Mesenchymal stem cell (in vitro differentiated cells and primary cell): ENCODE measurements at regions not wholly inside any gene's neighbourhood (a gene's known extent, or its start where the extent isn't known, plus 50 kb on each side); places are given as distances from the start of the nearest gene placed in this dataset.

Experiments used
- DNase-seq: peaks from one replicate; pipeline ENCODE4 v3.0.0-alpha.2; 2013
- H2AFZ ChIP-seq: one replicate; pipeline ENCODE4 v1.6.1; 2013; ENCODE audit warnings: low read depth, mild to moderate bottlenecking, control low read depth, inconsistent platforms, low read length, moderate library complexity
- H2AK5ac ChIP-seq: 2 replicates; pipeline ENCODE4 v1.6.1; 2013; ENCODE audit warnings: low read length, moderate library complexity, mild to moderate bottlenecking, inconsistent platforms; ENCODE audit not compliant: severe bottlenecking
- H2BK120ac ChIP-seq: one replicate; pipeline ENCODE4 v1.6.1; 2013; ENCODE audit warnings: low read depth, mild to moderate bottlenecking, inconsistent platforms, low read length, moderate library complexity
- H2BK12ac ChIP-seq, 2 experiments: one replicate each; pipeline ENCODE4 v1.6.1; 2013; ENCODE audit warnings: inconsistent platforms in 2 of 2, low read length in 2 of 2, mild to moderate bottlenecking in 2 of 2, moderate library complexity in 2 of 2, control low read depth in 1 of 2
- H2BK15ac ChIP-seq: one replicate; pipeline ENCODE4 v1.6.1; 2013; ENCODE audit warnings: mild to moderate bottlenecking, low read depth, inconsistent platforms; ENCODE audit not compliant: poor library complexity, severe bottlenecking
- H2BK5ac ChIP-seq: 2 replicates; pipeline ENCODE4 v1.6.1; 2013; ENCODE audit warnings: low read depth, mild to moderate bottlenecking, low read length, control low read depth, inconsistent platforms; ENCODE audit not compliant: poor library complexity, severe bottlenecking
- H3K14ac ChIP-seq, 2 experiments: one replicate each; pipeline ENCODE4 v1.6.1; 2013; ENCODE audit warnings: inconsistent platforms in 2 of 2, low read length in 2 of 2, control low read depth in 1 of 2, mild to moderate bottlenecking in 1 of 2, moderate library complexity in 1 of 2
- H3K18ac ChIP-seq, 2 experiments: one replicate each; pipeline ENCODE4 v1.6.1; 2013; ENCODE audit warnings: inconsistent platforms in 2 of 2, low read length in 2 of 2, control low read depth in 1 of 2, low read depth in 1 of 2, mild to moderate bottlenecking in 1 of 2
- H3K23ac ChIP-seq, 2 experiments: one replicate each; pipeline ENCODE4 v1.6.1; 2013; ENCODE audit warnings: inconsistent platforms in 2 of 2, low read length in 2 of 2, mild to moderate bottlenecking in 2 of 2, moderate library complexity in 2 of 2, control low read depth in 1 of 2
- H3K27ac ChIP-seq: 2 replicates; pipeline ENCODE4 v1.5.1; 2013; ENCODE audit warnings: mild to moderate bottlenecking, moderate library complexity, low read length, control low read depth, inconsistent platforms; ENCODE audit not compliant: poor library complexity, severe bottlenecking
- H3K27me3 ChIP-seq, 2 experiments: 2 replicates each; pipeline versions ENCODE4 v1.6.1 to v1.7.0; 2013; ENCODE audit warnings: low read length in 2 of 2, mild to moderate bottlenecking in 2 of 2, moderate library complexity in 2 of 2, control low read depth in 1 of 2, inconsistent platforms in 1 of 2; ENCODE audit not compliant: control insufficient read depth in 1 of 2, insufficient read depth in 1 of 2
- H3K36me3 ChIP-seq, 2 experiments: 2 replicates each; pipeline versions ENCODE4 v1.6.1 to v1.7.0; 2013; ENCODE audit warnings: low read length in 2 of 2, control low read depth in 1 of 2, inconsistent platforms in 1 of 2, low read depth in 1 of 2, mild to moderate bottlenecking in 1 of 2; ENCODE audit not compliant: insufficient read depth in 2 of 2, control insufficient read depth in 1 of 2
- H3K4ac ChIP-seq, 2 experiments: one replicate each; pipeline ENCODE4 v1.6.1; 2013; ENCODE audit warnings: inconsistent platforms in 2 of 2, low read length in 2 of 2, mild to moderate bottlenecking in 2 of 2, moderate library complexity in 2 of 2, control low read depth in 1 of 2, low read depth in 1 of 2
- H3K4me1 ChIP-seq: 2 replicates; pipeline ENCODE4 v1.6.1; 2013; ENCODE audit warnings: low read depth, low read length, control low read depth; ENCODE audit not compliant: control insufficient read depth, insufficient read depth
- H3K4me2 ChIP-seq: 2 replicates; pipeline ENCODE4 v1.6.1; 2013; ENCODE audit warnings: low read length, mild to moderate bottlenecking, inconsistent platforms; ENCODE audit not compliant: poor library complexity, severe bottlenecking
- H3K4me3 ChIP-seq, 2 experiments: 2 replicates each; pipeline versions ENCODE4 v1.5.1 to v1.7.0; 2013; ENCODE audit warnings: low read length in 2 of 2, mild to moderate bottlenecking in 2 of 2, control low read depth in 1 of 2, low read depth in 1 of 2; ENCODE audit not compliant: insufficient read depth in 1 of 2
- H3K79me1 ChIP-seq: replicated peaks from 2 replicates; pipeline ENCODE4 v1.6.1; 2013; ENCODE audit warnings: mild to moderate bottlenecking, control low read depth, low read length, inconsistent platforms; ENCODE audit not compliant: poor library complexity, severe bottlenecking
- H3K9ac ChIP-seq: 2 replicates; pipeline ENCODE4 v1.7.0; 2013; ENCODE audit warnings: mild to moderate bottlenecking, low read length, moderate library complexity
- H3K9me3 ChIP-seq: 2 replicates; pipeline ENCODE4 v1.7.0; 2013; ENCODE audit warnings: mild to moderate bottlenecking, low read length; ENCODE audit not compliant: control insufficient read depth
- H4K8ac ChIP-seq: one replicate; pipeline ENCODE4 v1.6.1; 2013; ENCODE audit warnings: inconsistent platforms, mild to moderate bottlenecking, low read length, moderate library complexity
- H4K91ac ChIP-seq: one replicate; pipeline ENCODE4 v1.6.1; 2013; ENCODE audit warnings: mild to moderate bottlenecking, low read length, inconsistent platforms
- WGBS: methylation state at CpG from one replicate; pipeline ENCODE4 v1.1.7; 2013; ENCODE audit warnings: mixed read lengths; 5-methylcytosine and 5-hydroxymethylcytosine counted together

DNA sequence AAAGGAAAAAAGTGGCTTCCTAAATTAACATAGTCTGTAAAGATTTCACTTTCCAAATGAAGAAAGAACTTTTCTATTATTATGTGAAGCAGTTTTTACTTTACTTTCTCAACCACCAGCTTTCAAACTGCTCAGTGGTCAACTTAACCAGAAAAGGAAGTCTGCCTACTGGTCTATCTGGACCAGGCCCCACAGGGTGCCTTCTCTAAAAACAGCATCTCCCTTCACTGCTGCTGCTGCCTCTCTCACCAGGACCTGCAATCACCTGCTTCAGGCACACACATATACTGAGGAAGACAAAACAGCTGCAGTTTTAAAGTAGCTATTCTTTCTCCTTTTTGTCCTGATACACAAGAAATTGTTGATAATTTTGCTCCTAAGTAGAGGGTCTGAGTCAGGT is 221.3 kb upstream of the DCC start:
- Histone ChIP-seq H3K36me3 (no peaks in the 10 kb centered on the region), H3K27ac (no peak overlapping the region), H3K9ac (no peak overlapping the region), H2BK12ac (no peak overlapping the region), H3K18ac (no peak overlapping the region), H2AFZ (no peak overlapping the region), H2BK5ac (no peak overlapping the region), H3K4me3 (no peak overlapping the region), H3K4ac (no peak overlapping the region), H3K23ac (no peak overlapping the region), H3K14ac (no peak overlapping the region), H4K91ac (no peak overlapping the region), H2BK120ac (no peak overlapping the region), H3K79me1 (no peaks in the 10 kb centered on the region), H3K4me1 (no peaks in the 10 kb centered on the region), H3K4me2 (no peak overlapping the region), H4K8ac (no peak overlapping the region), H2BK15ac (no peak overlapping the region), H2AK5ac (no peak overlapping the region), H3K27me3 (no peaks in the 10 kb centered on the region), H3K9me3 (peaks cover 6% of the 10 kb centered on the region)
- no peak for DNase-seq

- Histone ChIP-seq H2AFZ (no peak overlapping the region), H3K36me3 (no peaks in the 10 kb centered on the region), H3K23ac (no peak overlapping the region), H3K79me1 (no peaks in the 10 kb centered on the region), H3K9ac (no peak overlapping the region), H3K14ac (no peak overlapping the region), H2AK5ac (no peak overlapping the region), H3K4me1 (no peaks in the 10 kb centered on the region), H2BK120ac (no peak overlapping the region), H4K91ac (no peak overlapping the region), H3K9me3 (peaks cover 15% of the 10 kb centered on the region), H4K8ac (no peak overlapping the region), H2BK5ac (no peak overlapping the region), H3K4me3 (no peak overlapping the region), H2BK15ac (no peak overlapping the region), H3K18ac (no peak overlapping the region), H3K27ac (no peak overlapping the region), H3K4me2 (no peak overlapping the region), H3K27me3 (no peaks in the 10 kb centered on the region), H3K4ac (no peak overlapping the region), H2BK12ac (no peak overlapping the region)
- WGBS: 79% methylated on average over 4 of the region's 4 CpGs
- no peak for DNase-seq
Measured at GRCh38 chr18:52130624-52131301, 209.2 kb upstream of the DCC start.

DNA sequence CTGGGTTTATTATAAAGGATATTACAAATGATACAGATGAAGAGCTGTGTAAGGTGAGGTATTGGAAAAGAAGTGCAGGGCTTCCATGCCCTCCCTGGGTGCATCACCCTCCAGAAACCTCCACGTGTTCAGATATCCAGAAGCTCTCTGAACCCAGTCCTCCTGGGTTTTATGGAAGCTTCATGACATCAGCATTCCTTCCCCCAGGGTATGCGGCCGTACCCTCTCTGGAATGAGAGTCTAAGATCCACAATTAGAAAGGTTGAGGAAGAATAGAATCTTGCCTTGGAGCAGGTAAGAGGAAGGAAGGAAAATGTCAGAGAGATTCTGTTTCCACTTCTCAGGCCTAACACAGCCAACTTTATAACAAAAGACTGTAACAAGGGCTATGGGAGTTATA is 208.2 kb upstream of the DCC start:
- no peaks in the 10 kb centered on the region for H3K36me3 ChIP-seq
- no peak overlapping the region for H3K4ac ChIP-seq
- H3K4me3 ChIP-seq: no peak overlapping the region
- H4K8ac ChIP-seq: no peak overlapping the region
- no peaks in the 10 kb centered on the region for H3K4me1 ChIP-seq
- no CpG with 5 or more reads among the region's 3 CpGs for WGBS
- no peak overlapping the region for H4K91ac ChIP-seq
- no peaks in the 10 kb centered on the region for H3K79me1 ChIP-seq
- H3K14ac ChIP-seq: no peak overlapping the region
- H2BK5ac ChIP-seq: no peak overlapping the region
- no peak overlapping the region for H3K9ac ChIP-seq
- no peaks in the 10 kb centered on the region for H3K27me3 ChIP-seq
- no peak overlapping the region for H2BK15ac ChIP-seq
- no peak overlapping the region for H2AFZ ChIP-seq
- H3K27ac ChIP-seq: no peak overlapping the region
- no peak overlapping the region for H3K23ac ChIP-seq
- DNase-seq: no peak
- no peak overlapping the region for H2BK12ac ChIP-seq
- H3K9me3 ChIP-seq: peaks cover 15% of the 10 kb centered on the region
- no peak overlapping the region for H3K18ac ChIP-seq
- no peak overlapping the region for H2AK5ac ChIP-seq
- H3K4me2 ChIP-seq: no peak overlapping the region
- no peak overlapping the region for H2BK120ac ChIP-seq

GRCh38 chr18:52136532-52136931 is 203.5 kb upstream of the DCC start:
- Histone ChIP-seq H3K36me3 (no peaks in the 10 kb centered on the region), H3K27me3 (no peaks in the 10 kb centered on the region), H4K8ac (no peak overlapping the region), H2BK15ac (no peak overlapping the region), H2BK5ac (no peak overlapping the region), H3K4me3 (no peak overlapping the region), H2AK5ac (no peak overlapping the region), H3K9me3 (peaks cover 31% of the 10 kb centered on the region), H3K4ac (no peak overlapping the region), H3K9ac (no peak overlapping the region), H2BK12ac (no peak overlapping the region), H2AFZ (no peak overlapping the region), H4K91ac (no peak overlapping the region), H3K23ac (no peak overlapping the region), H3K79me1 (no peaks in the 10 kb centered on the region), H3K14ac (no peak overlapping the region), H3K4me1 (no peaks in the 10 kb centered on the region), H3K18ac (no peak overlapping the region), H3K4me2 (no peak overlapping the region), H2BK120ac (no peak overlapping the region), H3K27ac (no peak overlapping the region)
- no peak for DNase-seq
